H7 (cell line): ENCODE measurements at regions not wholly inside any gene's neighbourhood (a gene's known extent, or its start where the extent isn't known, plus 50 kb on each side); places are given as distances from the start of the nearest gene placed in this dataset.

ENCODE experiments used
- DNase-seq: peaks from one replicate; pipeline ENCODE4 v3.0.0; 2012
- H3K27me3 ChIP-seq: 2 replicates; pipeline ENCODE4 v1.6.0; 2011; ENCODE audit warnings: mild to moderate bottlenecking, low read length; ENCODE audit not compliant: control insufficient read depth, insufficient read depth
- H3K36me3 ChIP-seq: replicated peaks from 2 replicates; pipeline ENCODE4 v1.5.1; 2011; ENCODE audit warnings: low read length; ENCODE audit not compliant: control insufficient read depth, insufficient read depth
- H3K4me3 ChIP-seq: 2 replicates; pipeline ENCODE4 v1.5.1; 2011; ENCODE audit warnings: low read depth, mild to moderate bottlenecking, control low read depth, low read length, moderate library complexity; ENCODE audit not compliant: insufficient read depth

- H3K36me3 ChIP-seq, result no peaks in the 10 kb centered on the region
- no peak for DNase-seq
- H3K4me3 ChIP-seq, result no peak overlapping the region
- H3K27me3 ChIP-seq, result no peaks in the 10 kb centered on the region
Observed at GRCh38 chr10:125442856-125443540, 240.0 kb downstream of the TEX36 start.

DNA sequence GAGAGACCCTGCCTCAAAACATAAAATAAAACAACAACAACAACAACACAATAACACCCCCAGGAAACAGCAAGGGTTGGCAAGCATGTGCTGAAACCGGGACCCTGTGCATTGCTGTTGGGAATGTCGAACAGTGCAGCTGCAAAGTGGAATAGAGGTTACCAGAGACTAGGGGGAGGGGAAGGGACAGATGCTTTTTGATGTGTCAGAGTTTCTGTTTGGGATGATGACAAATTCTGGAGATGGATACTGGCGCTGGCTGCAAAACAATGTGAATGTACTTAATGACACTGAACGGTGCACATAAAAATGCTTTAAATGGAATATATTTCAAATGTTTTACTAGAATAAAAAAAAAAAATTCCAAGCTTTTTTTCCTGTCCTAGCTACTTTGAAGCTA, 241.8 kb downstream of the TEX36 start:
- Histone ChIP-seq H3K27me3 (no peaks in the 10 kb centered on the region), H3K36me3 (no peaks in the 10 kb centered on the region), H3K4me3 (no peak overlapping the region)
- DNase-seq, result no peak

DNA sequence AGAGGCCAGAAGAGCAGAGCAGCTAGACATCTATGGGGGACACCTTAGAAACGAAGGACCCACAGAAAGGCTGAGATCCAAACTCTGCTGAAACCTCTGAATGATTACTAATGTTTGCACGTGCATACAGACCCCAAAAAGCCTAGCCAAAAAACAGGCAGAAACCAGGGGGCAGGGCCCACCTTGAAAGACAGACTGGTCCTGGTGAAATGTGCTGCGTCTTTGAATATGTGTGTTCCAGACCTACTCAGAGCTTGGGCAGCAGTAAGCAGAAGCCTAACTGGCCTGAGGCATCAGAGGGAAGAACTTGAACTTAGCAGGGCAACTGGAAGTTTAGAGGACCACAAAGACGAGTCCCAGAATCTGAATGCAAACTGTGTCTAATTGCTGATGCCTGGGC, 251.8 kb downstream of the TEX36 start:
- Histone ChIP-seq H3K27me3 (no peaks in the 10 kb centered on the region), H3K4me3 (no peak overlapping the region), H3K36me3 (no peaks in the 10 kb centered on the region)
- no peak for DNase-seq

DNA sequence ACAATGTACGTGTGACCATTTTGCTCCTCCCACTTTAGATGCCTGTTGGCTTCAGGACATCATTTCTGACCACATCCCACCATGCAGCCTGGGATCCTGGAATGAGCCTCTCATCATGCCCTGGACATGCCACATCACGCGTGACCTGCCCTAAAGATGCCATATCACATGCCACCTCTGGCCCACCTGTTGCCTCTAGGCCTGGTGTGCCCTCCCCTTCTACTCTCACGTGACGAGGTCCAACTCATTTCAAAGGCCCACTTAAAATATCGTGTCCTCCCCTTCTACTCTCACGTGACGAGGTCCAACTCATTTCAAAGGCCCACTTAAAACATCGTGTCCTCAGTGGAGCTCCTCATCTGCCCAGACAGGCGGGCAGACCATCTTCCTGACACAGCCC, 254.9 kb downstream of the TEX36 start:
- no peak for DNase-seq
- Histone ChIP-seq H3K4me3 (no peak overlapping the region), H3K27me3 (no peaks in the 10 kb centered on the region), H3K36me3 (no peaks in the 10 kb centered on the region)

GRCh38 chr10:125424191-125424847, 258.6 kb downstream of the TEX36 start:
- Histone ChIP-seq H3K4me3 (no peak overlapping the region), H3K27me3 (no peaks in the 10 kb centered on the region), H3K36me3 (no peaks in the 10 kb centered on the region)
- no peak for DNase-seq

GRCh38 chr10:125423569-125423968, 259.4 kb downstream of the TEX36 start:
- Histone ChIP-seq H3K27me3 (no peaks in the 10 kb centered on the region), H3K4me3 (no peak overlapping the region), H3K36me3 (no peaks in the 10 kb centered on the region)
- DNase-seq, result no peak

DNA sequence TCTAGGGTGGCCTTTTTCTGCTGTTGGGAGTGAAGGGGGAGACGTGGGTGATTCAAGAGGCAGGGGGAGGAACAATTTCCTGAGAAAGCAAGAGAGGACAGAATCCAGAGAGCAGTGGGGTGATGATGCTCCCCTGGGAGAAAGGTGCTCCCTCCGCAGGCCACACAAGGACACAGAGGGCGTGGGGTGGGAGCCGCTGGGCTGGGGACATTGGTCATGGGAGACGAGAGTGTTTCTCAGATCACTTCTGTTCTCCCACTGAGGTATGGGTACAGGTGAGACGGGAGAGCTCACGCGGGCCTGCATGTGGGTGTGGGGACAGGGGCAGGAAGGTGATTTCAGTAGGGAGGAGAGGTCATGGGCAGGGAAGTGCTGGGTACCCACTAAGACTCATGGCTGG, 259.5 kb upstream of the CTBP2 start:
- H3K27me3 ChIP-seq, result no peaks in the 10 kb centered on the region
- H3K4me3 ChIP-seq, result no peak overlapping the region
- H3K36me3 ChIP-seq, result no peaks in the 10 kb centered on the region
- no peak for DNase-seq

GRCh38 chr10:125419146-125419545, 258.8 kb upstream of the CTBP2 start:
- Histone ChIP-seq H3K27me3 (no peaks in the 10 kb centered on the region), H3K4me3 (no peak overlapping the region), H3K36me3 (no peaks in the 10 kb centered on the region)
- DNase-seq, result no peak

DNA sequence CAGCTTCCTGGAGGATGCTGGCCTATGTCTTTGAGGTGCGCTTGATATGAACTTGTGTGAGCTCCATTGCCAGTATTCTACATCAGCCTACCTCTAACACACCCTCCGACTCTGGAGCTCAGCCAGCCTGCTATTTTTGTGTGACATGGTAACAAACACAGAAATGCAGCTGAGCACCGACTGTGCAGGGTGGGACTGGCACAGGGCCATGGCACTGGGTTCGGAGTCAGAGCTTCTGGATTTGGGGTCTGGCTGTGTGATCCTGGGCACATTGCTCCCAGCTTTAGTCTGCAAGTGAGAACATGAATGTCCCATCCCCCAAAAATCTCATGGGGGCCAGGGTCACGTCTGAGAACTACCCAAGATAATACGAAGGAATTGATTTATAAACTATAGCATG, 257.2 kb upstream of the CTBP2 start:
- DNase-seq, result no peak
- no peaks in the 10 kb centered on the region for H3K36me3 ChIP-seq
- H3K4me3 ChIP-seq, result no peak overlapping the region
- no peaks in the 10 kb centered on the region for H3K27me3 ChIP-seq

- H3K27me3 ChIP-seq, result no peaks in the 10 kb centered on the region
- no peaks in the 10 kb centered on the region for H3K36me3 ChIP-seq
- no peak overlapping the region for H3K4me3 ChIP-seq
- no peak for DNase-seq
Observed at GRCh38 chr10:125415964-125416363, 255.6 kb upstream of the CTBP2 start.

- DNase-seq, result no peak
- H3K36me3 ChIP-seq, result no peaks in the 10 kb centered on the region
- H3K4me3 ChIP-seq, result no peak overlapping the region
- H3K27me3 ChIP-seq, result no peaks in the 10 kb centered on the region
Observed at GRCh38 chr10:125415006-125415633, 254.8 kb upstream of the CTBP2 start.

DNA sequence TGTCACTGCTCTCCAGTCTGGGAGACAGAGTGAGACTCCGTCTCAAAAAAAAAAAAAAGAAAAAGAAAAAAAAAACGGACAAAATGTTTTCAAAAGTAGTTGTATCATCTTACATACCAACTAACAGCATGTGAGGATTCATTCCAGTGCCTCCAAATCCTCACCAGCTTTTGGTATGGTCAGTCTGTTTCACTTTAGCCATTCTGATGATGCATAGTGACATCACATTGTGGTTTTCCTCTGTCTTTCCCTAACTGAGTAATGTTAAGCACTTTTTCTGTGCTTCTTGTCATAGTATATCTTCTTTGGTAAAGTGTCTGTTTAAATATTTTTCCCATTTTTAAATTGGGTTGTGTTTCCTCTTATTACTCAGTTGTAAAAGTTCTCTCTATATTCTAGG, 251.4 kb upstream of the CTBP2 start:
- no peak for DNase-seq
- Histone ChIP-seq H3K36me3 (no peaks in the 10 kb centered on the region), H3K27me3 (no peaks in the 10 kb centered on the region), H3K4me3 (no peak overlapping the region)

GRCh38 chr10:125409756-125410155, 249.4 kb upstream of the CTBP2 start:
- H3K36me3 ChIP-seq, result no peaks in the 10 kb centered on the region
- H3K27me3 ChIP-seq, result no peaks in the 10 kb centered on the region
- DNase-seq, result no peak
- H3K4me3 ChIP-seq, result no peak overlapping the region

- no peak for DNase-seq
- Histone ChIP-seq H3K36me3 (no peaks in the 10 kb centered on the region), H3K4me3 (no peak overlapping the region), H3K27me3 (no peaks in the 10 kb centered on the region)
Observed at GRCh38 chr10:125407557-125407956, 247.2 kb upstream of the CTBP2 start.

DNA sequence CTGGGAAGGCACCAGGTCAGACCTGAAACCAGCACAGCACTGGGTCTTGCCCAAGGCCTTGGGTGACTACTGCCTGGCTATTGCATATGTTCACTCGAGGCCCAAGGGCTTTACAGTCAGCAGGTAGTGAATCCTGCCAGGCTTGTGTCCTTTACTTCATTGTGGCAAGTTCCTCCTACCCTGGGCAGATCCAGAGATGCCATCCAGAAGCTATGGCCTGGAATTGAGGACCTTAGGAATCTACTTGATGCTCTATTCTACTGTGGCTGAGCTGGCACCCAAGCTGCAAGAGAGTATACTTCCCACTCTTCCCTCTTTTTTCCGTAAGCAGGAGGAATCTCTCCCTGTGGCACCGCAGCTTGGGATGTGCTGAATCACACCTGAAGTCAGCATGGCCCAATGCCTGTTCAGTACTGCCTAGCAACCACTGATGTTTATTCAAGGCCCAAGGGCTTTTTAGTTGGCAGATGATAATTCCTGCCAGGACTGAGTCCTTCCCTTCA, 246.7 kb upstream of the CTBP2 start:
- no peak for DNase-seq
- H3K36me3 ChIP-seq, result no peaks in the 10 kb centered on the region
- no peak overlapping the region for H3K4me3 ChIP-seq
- no peaks in the 10 kb centered on the region for H3K27me3 ChIP-seq
